ENCODE measurements at regions not wholly inside any gene's neighbourhood (a gene's known extent, or its start where the extent isn't known, plus 50 kb on each side); places are given as distances from the start of the nearest gene placed in this dataset.

GRCh38 chr12:47356129-47356700 is 276.5 kb upstream of the AMIGO2 start:
- Histone ChIP-seq H3K4me1 (ENCODE audit: control insufficient read depth in 1 of 2, insufficient read depth in 2 of 2, low read length in 2 of 2) (no peaks in the 10 kb centered on the region), H3K4me3 (ENCODE audit: low read depth in 1 of 2, low read length in 2 of 2) (no peak overlapping the region), H3K36me3 (ENCODE audit: control insufficient read depth in 1 of 2, insufficient read depth in 2 of 2, low read length in 2 of 2) (no peaks in the 10 kb centered on the region), H3K27me3 (ENCODE audit: low read depth, low read length) (no peaks in the 10 kb centered on the region), H3K27ac (ENCODE audit: low read length) (peak overlapping the region; percentile 69), H3K9me3 (ENCODE audit: control insufficient read depth in 1 of 2, low read length in 2 of 2) (no peaks in the 10 kb centered on the region)

GRCh38 chr12:47353508-47353907 is 273.7 kb upstream of the AMIGO2 start:
- H3K27ac ChIP-seq (ENCODE audit: low read length) = no peak overlapping the region
- no peaks in the 10 kb centered on the region for H3K36me3 ChIP-seq (ENCODE audit: control insufficient read depth in 1 of 2, insufficient read depth in 2 of 2, low read length in 2 of 2)
- H3K9me3 ChIP-seq (ENCODE audit: control insufficient read depth in 1 of 2, low read length in 2 of 2) = no peaks in the 10 kb centered on the region
- H3K27me3 ChIP-seq (ENCODE audit: low read depth, low read length) = no peaks in the 10 kb centered on the region
- no peaks in the 10 kb centered on the region for H3K4me1 ChIP-seq (ENCODE audit: control insufficient read depth in 1 of 2, insufficient read depth in 2 of 2, low read length in 2 of 2)
- no peak overlapping the region for H3K4me3 ChIP-seq (ENCODE audit: low read depth in 1 of 2, low read length in 2 of 2)

- H3K4me3 ChIP-seq (ENCODE audit: low read depth in 1 of 2, low read length in 2 of 2) = no peak overlapping the region
- no peaks in the 10 kb centered on the region for H3K36me3 ChIP-seq (ENCODE audit: control insufficient read depth in 1 of 2, insufficient read depth in 2 of 2, low read length in 2 of 2)
- no peaks in the 10 kb centered on the region for H3K27me3 ChIP-seq (ENCODE audit: low read depth, low read length)
- no peaks in the 10 kb centered on the region for H3K9me3 ChIP-seq (ENCODE audit: control insufficient read depth in 1 of 2, low read length in 2 of 2)
- no peaks in the 10 kb centered on the region for H3K4me1 ChIP-seq (ENCODE audit: control insufficient read depth in 1 of 2, insufficient read depth in 2 of 2, low read length in 2 of 2)
- H3K27ac ChIP-seq (ENCODE audit: low read length) = no peak overlapping the region
Observed at GRCh38 chr12:47352067-47352466, 272.3 kb upstream of the AMIGO2 start.

GRCh38 chr12:47351526-47351925 is 271.8 kb upstream of the AMIGO2 start:
- H3K4me3 ChIP-seq (ENCODE audit: low read depth in 1 of 2, low read length in 2 of 2) = no peak overlapping the region
- no peaks in the 10 kb centered on the region for H3K9me3 ChIP-seq (ENCODE audit: control insufficient read depth in 1 of 2, low read length in 2 of 2)
- H3K27me3 ChIP-seq (ENCODE audit: low read depth, low read length) = no peaks in the 10 kb centered on the region
- no peak overlapping the region for H3K27ac ChIP-seq (ENCODE audit: low read length)
- H3K36me3 ChIP-seq (ENCODE audit: control insufficient read depth in 1 of 2, insufficient read depth in 2 of 2, low read length in 2 of 2) = no peaks in the 10 kb centered on the region
- H3K4me1 ChIP-seq (ENCODE audit: control insufficient read depth in 1 of 2, insufficient read depth in 2 of 2, low read length in 2 of 2) = no peaks in the 10 kb centered on the region

GRCh38 chr12:47350062-47350408 is 270.3 kb upstream of the AMIGO2 start:
- Histone ChIP-seq H3K27me3 (ENCODE audit: low read depth, low read length) (no peaks in the 10 kb centered on the region), H3K9me3 (ENCODE audit: control insufficient read depth in 1 of 2, low read length in 2 of 2) (no peaks in the 10 kb centered on the region), H3K36me3 (ENCODE audit: control insufficient read depth in 1 of 2, insufficient read depth in 2 of 2, low read length in 2 of 2) (no peaks in the 10 kb centered on the region), H3K4me3 (ENCODE audit: low read depth in 1 of 2, low read length in 2 of 2) (no peak overlapping the region), H3K27ac (ENCODE audit: low read length) (no peak overlapping the region), H3K4me1 (ENCODE audit: control insufficient read depth in 1 of 2, insufficient read depth in 2 of 2, low read length in 2 of 2) (no peaks in the 10 kb centered on the region)

- Histone ChIP-seq H3K27ac (ENCODE audit: low read length) (no peak overlapping the region), H3K9me3 (ENCODE audit: control insufficient read depth in 1 of 2, low read length in 2 of 2) (no peaks in the 10 kb centered on the region), H3K4me1 (ENCODE audit: control insufficient read depth in 1 of 2, insufficient read depth in 2 of 2, low read length in 2 of 2) (no peaks in the 10 kb centered on the region), H3K36me3 (ENCODE audit: control insufficient read depth in 1 of 2, insufficient read depth in 2 of 2, low read length in 2 of 2) (no peaks in the 10 kb centered on the region), H3K27me3 (ENCODE audit: low read depth, low read length) (no peaks in the 10 kb centered on the region), H3K4me3 (ENCODE audit: low read depth in 1 of 2, low read length in 2 of 2) (no peak overlapping the region)
Observed at GRCh38 chr12:47349137-47350061, 269.6 kb upstream of the AMIGO2 start.

- H3K4me1 ChIP-seq (ENCODE audit: control insufficient read depth in 1 of 2, insufficient read depth in 2 of 2, low read length in 2 of 2) = no peaks in the 10 kb centered on the region
- no peak overlapping the region for H3K4me3 ChIP-seq (ENCODE audit: low read depth in 1 of 2, low read length in 2 of 2)
- no peaks in the 10 kb centered on the region for H3K27me3 ChIP-seq (ENCODE audit: low read depth, low read length)
- H3K9me3 ChIP-seq (ENCODE audit: control insufficient read depth in 1 of 2, low read length in 2 of 2) = no peaks in the 10 kb centered on the region
- H3K27ac ChIP-seq (ENCODE audit: low read length) = no peak overlapping the region
- H3K36me3 ChIP-seq (ENCODE audit: control insufficient read depth in 1 of 2, insufficient read depth in 2 of 2, low read length in 2 of 2) = no peaks in the 10 kb centered on the region
Observed at GRCh38 chr12:47348206-47348605, 268.4 kb upstream of the AMIGO2 start.

- Histone ChIP-seq H3K4me1 (ENCODE audit: control insufficient read depth in 1 of 2, insufficient read depth in 2 of 2, low read length in 2 of 2) (no peaks in the 10 kb centered on the region), H3K27ac (ENCODE audit: low read length) (no peak overlapping the region), H3K9me3 (ENCODE audit: control insufficient read depth in 1 of 2, low read length in 2 of 2) (no peaks in the 10 kb centered on the region), H3K4me3 (ENCODE audit: low read depth in 1 of 2, low read length in 2 of 2) (no peak overlapping the region), H3K36me3 (ENCODE audit: control insufficient read depth in 1 of 2, insufficient read depth in 2 of 2, low read length in 2 of 2) (no peaks in the 10 kb centered on the region), H3K27me3 (ENCODE audit: low read depth, low read length) (no peaks in the 10 kb centered on the region)
Observed at GRCh38 chr12:47346251-47347019, 266.7 kb upstream of the AMIGO2 start.

- H3K4me1 ChIP-seq (ENCODE audit: control insufficient read depth in 1 of 2, insufficient read depth in 2 of 2, low read length in 2 of 2) = no peaks in the 10 kb centered on the region
- no peaks in the 10 kb centered on the region for H3K9me3 ChIP-seq (ENCODE audit: control insufficient read depth in 1 of 2, low read length in 2 of 2)
- H3K27me3 ChIP-seq (ENCODE audit: low read depth, low read length) = no peaks in the 10 kb centered on the region
- no peaks in the 10 kb centered on the region for H3K36me3 ChIP-seq (ENCODE audit: control insufficient read depth in 1 of 2, insufficient read depth in 2 of 2, low read length in 2 of 2)
- H3K27ac ChIP-seq (ENCODE audit: low read length) = no peak overlapping the region
- H3K4me3 ChIP-seq (ENCODE audit: low read depth in 1 of 2, low read length in 2 of 2) = no peak overlapping the region
Observed at GRCh38 chr12:47343684-47344567, 264.2 kb upstream of the AMIGO2 start.

GRCh38 chr12:47340411-47341015 is 260.8 kb upstream of the AMIGO2 start:
- no peaks in the 10 kb centered on the region for H3K36me3 ChIP-seq (ENCODE audit: control insufficient read depth in 1 of 2, insufficient read depth in 2 of 2, low read length in 2 of 2)
- peaks cover 0 to 2% of the 10 kb centered on the region in 2 donors for H3K9me3 ChIP-seq (ENCODE audit: control insufficient read depth in 1 of 2, low read length in 2 of 2)
- no peak overlapping the region for H3K4me3 ChIP-seq (ENCODE audit: low read depth in 1 of 2, low read length in 2 of 2)
- H3K4me1 ChIP-seq (ENCODE audit: control insufficient read depth in 1 of 2, insufficient read depth in 2 of 2, low read length in 2 of 2) = no peaks in the 10 kb centered on the region
- H3K27me3 ChIP-seq (ENCODE audit: low read depth, low read length) = no peaks in the 10 kb centered on the region
- no peak overlapping the region for H3K27ac ChIP-seq (ENCODE audit: low read length)

Measured in muscle layer of duodenum (tissue), 2 donors.